ENCODE measurements at regions not wholly inside any gene's neighbourhood (a gene's known extent, or its start where the extent isn't known, plus 50 kb on each side); places are given as distances from the start of the nearest gene placed in this dataset.

DNA sequence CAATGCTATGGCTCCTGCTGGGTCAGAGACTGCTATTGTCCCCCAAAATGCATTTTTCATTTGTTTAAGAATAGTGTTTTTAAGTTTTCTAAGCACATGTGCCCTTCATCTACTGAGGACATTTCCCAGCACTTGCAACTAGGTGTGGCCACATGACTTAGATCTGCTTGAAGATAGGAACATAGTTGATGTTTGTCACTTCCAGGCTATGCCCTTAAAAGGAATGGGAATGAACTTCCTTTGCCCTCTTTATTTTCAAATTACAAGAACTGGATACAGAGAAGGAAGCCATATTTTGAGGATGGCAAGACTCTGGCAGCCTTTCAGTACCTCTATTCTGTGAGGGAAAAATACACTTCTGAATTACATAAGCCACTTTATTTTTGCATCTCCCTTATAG is 203.0 kb upstream of the TFAP2D start:
- TF ChIP-seq POLR2A (IDR thresholded peaks at IDR 0.05), result no peak
- TF ChIP-seq, protein P1, sequence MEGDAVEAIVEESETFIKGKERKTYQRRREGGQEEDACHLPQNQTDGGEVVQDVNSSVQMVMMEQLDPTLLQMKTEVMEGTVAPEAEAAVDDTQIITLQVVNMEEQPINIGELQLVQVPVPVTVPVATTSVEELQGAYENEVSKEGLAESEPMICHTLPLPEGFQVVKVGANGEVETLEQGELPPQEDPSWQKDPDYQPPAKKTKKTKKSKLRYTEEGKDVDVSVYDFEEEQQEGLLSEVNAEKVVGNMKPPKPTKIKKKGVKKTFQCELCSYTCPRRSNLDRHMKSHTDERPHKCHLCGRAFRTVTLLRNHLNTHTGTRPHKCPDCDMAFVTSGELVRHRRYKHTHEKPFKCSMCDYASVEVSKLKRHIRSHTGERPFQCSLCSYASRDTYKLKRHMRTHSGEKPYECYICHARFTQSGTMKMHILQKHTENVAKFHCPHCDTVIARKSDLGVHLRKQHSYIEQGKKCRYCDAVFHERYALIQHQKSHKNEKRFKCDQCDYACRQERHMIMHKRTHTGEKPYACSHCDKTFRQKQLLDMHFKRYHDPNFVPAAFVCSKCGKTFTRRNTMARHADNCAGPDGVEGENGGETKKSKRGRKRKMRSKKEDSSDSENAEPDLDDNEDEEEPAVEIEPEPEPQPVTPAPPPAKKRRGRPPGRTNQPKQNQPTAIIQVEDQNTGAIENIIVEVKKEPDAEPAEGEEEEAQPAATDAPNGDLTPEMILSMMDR (IDR thresholded peaks at IDR 0.05), result no peak
- no peak for TF ChIP-seq POLR2AphosphoS5 (IDR thresholded peaks at IDR 0.05)

Measured in sigmoid colon (tissue), 4 donors.